PC-3 (cell line): ENCODE measurements at regions not wholly inside any gene's neighbourhood (a gene's known extent, or its start where the extent isn't known, plus 50 kb on each side); places are given as distances from the start of the nearest gene placed in this dataset.

Experiments
- ATAC-seq: fragments of 200-7000 bp; cut with Tn5 transposase; 2 replicates; pipeline ENCODE4 v1.9.1; 2020; ENCODE audit warnings: mild to moderate bottlenecking, moderate library complexity
- BruUV-seq: library from RNA; stranded (reverse); fragments of 400-500 nt; replicated peaks from 2 replicates; lab custom pipeline; 2021; lab: Mats Ljungman, UMichigan
- CTCF ChIA-PET: fragments of 300-600 bp; sonication (Branson Sonifier 250); formaldehyde crosslinking; loops from one replicate; lab custom pipeline; 2022; ENCODE audit warnings: antibody characterized with exemption; lab: Charles Lee
- POLR2A ChIA-PET: fragments of 300-600 bp; sonication (Branson Sonifier 250); formaldehyde crosslinking; loops from one replicate; lab custom pipeline; 2022; ENCODE audit warnings: antibody characterized with exemption; ENCODE audit not compliant: unreplicated experiment; lab: Charles Lee
- DNase-seq: peaks from one replicate; pipeline ENCODE4 v3.0.0-alpha.2; 2015
- H2AFZ ChIP-seq: fragments of 300-600 bp; sonication (generic); 2 replicates; pipeline ENCODE4 v1.6.0; 2016; ENCODE audit warnings: antibody characterized with exemption, low read length
- H3F3A ChIP-seq: fragments of 300-600 bp; sonication (generic); one replicate; pipeline ENCODE4 v1.6.0; 2017; ENCODE audit warnings: antibody characterized with exemption, low read length, control low read depth, mild to moderate bottlenecking; ENCODE audit not compliant: unreplicated experiment
- H3K27ac ChIP-seq: fragments of 300-600 bp; sonication (generic); 2 replicates; pipeline ENCODE4 v1.5.1; 2016; ENCODE audit warnings: mild to moderate bottlenecking, low read length
- H3K27me3 ChIP-seq: fragments of 300-600 bp; sonication (generic); 2 replicates; pipeline ENCODE4 v1.6.1; 2016; ENCODE audit warnings: low read length, mixed read lengths
- H3K36me3 ChIP-seq: fragments of 300-600 bp; sonication (generic); 2 replicates; pipeline ENCODE4 v1.6.1; 2016; ENCODE audit warnings: low read depth, mixed run types, low read length, mixed read lengths
- H3K4me1 ChIP-seq: fragments of 300-600 bp; sonication (generic); 2 replicates; pipeline ENCODE4 v1.5.1; 2016; ENCODE audit warnings: low read length; ENCODE audit not compliant: insufficient read depth
- H3K4me2 ChIP-seq: fragments of 300-600 bp; sonication (generic); 2 replicates; pipeline ENCODE4 v1.6.0; 2016; ENCODE audit warnings: low read length
- H3K4me3 ChIP-seq: fragments of 300-600 bp; sonication (generic); 2 replicates; pipeline ENCODE4 v1.5.1; 2016; ENCODE audit warnings: mild to moderate bottlenecking, low read length, mixed read lengths
- H3K79me2 ChIP-seq: fragments of 300-600 bp; sonication (generic); 2 replicates; pipeline ENCODE4 v1.6.1; 2017; ENCODE audit warnings: low read length, mixed read lengths
- H3K9ac ChIP-seq: fragments of 300-600 bp; sonication (generic); 2 replicates; pipeline ENCODE4 v1.6.0; 2016; ENCODE audit warnings: mild to moderate bottlenecking, low read length
- H3K9me2 ChIP-seq: fragments of 300-600 bp; sonication (generic); replicated peaks from 2 replicates; pipeline ENCODE4 v1.6.1; 2016; ENCODE audit warnings: mixed run types, low read length, mixed read lengths
- H3K9me3 ChIP-seq: fragments of 300-600 bp; sonication (generic); 2 replicates; pipeline ENCODE4 v1.6.1; 2016; ENCODE audit warnings: low read length, mixed read lengths
- H4K20me1 ChIP-seq: fragments of 300-600 bp; sonication (generic); 2 replicates; pipeline ENCODE4 v1.6.1; 2016; ENCODE audit warnings: low read length, mixed read lengths
- EZH2 ChIP-seq: fragments of 300-600 bp; sonication (generic); IDR thresholded peaks from one replicate; pipeline ENCODE4 v1.6.1; 2017; ENCODE audit warnings: antibody characterized with exemption, mild to moderate bottlenecking, low read length; ENCODE audit not compliant: unreplicated experiment
- EZH2phosphoT487 ChIP-seq: fragments of 300-600 bp; sonication (generic); IDR thresholded peaks from 2 replicates; pipeline ENCODE4 v1.6.1; 2018; ENCODE audit warnings: mild to moderate bottlenecking, antibody characterized with exemption, low read length, borderline replicate concordance
- intact Hi-C: fragments of 100-400 bp; cut with micrococcal nuclease; formaldehyde crosslinking; loops from 2 replicates; pipeline ENCODE4 v1.9.0; 2023
- TF ChIP-seq, protein P1 (sequence below): fragments of 300-600 bp; sonication (generic); conservative IDR thresholded peaks from 2 replicates; pipeline ENCODE4 v1.5.1; 2017; ENCODE audit warnings: antibody characterized with exemption, low read depth, mild to moderate bottlenecking, low read length

GRCh38 chr6:114713690-114714089 is 370.9 kb upstream of the HS3ST5 start:
- Histone ChIP-seq H3K4me3 (no peak overlapping the region), H3K4me1 (no peaks in the 10 kb centered on the region), H3F3A (no peaks in the 10 kb centered on the region), H2AFZ (no peak overlapping the region), H3K9me2 (no peaks in the 10 kb centered on the region), H4K20me1 (no peaks in the 10 kb centered on the region), H3K4me2 (no peak overlapping the region), H3K27me3 (no peaks in the 10 kb centered on the region), H3K27ac (no peak overlapping the region), H3K79me2 (no peaks in the 10 kb centered on the region), H3K9ac (no peak overlapping the region), H3K36me3 (no peaks in the 10 kb centered on the region), H3K9me3 (no peaks in the 10 kb centered on the region)
- CTCF ChIA-PET = no interaction called here
- no peak for TF ChIP-seq EZH2
- TF ChIP-seq, protein P1, sequence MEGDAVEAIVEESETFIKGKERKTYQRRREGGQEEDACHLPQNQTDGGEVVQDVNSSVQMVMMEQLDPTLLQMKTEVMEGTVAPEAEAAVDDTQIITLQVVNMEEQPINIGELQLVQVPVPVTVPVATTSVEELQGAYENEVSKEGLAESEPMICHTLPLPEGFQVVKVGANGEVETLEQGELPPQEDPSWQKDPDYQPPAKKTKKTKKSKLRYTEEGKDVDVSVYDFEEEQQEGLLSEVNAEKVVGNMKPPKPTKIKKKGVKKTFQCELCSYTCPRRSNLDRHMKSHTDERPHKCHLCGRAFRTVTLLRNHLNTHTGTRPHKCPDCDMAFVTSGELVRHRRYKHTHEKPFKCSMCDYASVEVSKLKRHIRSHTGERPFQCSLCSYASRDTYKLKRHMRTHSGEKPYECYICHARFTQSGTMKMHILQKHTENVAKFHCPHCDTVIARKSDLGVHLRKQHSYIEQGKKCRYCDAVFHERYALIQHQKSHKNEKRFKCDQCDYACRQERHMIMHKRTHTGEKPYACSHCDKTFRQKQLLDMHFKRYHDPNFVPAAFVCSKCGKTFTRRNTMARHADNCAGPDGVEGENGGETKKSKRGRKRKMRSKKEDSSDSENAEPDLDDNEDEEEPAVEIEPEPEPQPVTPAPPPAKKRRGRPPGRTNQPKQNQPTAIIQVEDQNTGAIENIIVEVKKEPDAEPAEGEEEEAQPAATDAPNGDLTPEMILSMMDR = no peak
- TF ChIP-seq EZH2phosphoT487 = no peak
- no TSS peak for BruUV-seq
- ATAC-seq (no peak), DNase-seq (no peak)
- intact Hi-C loops = no loop called here
- POLR2A ChIA-PET = no interaction called here

DNA sequence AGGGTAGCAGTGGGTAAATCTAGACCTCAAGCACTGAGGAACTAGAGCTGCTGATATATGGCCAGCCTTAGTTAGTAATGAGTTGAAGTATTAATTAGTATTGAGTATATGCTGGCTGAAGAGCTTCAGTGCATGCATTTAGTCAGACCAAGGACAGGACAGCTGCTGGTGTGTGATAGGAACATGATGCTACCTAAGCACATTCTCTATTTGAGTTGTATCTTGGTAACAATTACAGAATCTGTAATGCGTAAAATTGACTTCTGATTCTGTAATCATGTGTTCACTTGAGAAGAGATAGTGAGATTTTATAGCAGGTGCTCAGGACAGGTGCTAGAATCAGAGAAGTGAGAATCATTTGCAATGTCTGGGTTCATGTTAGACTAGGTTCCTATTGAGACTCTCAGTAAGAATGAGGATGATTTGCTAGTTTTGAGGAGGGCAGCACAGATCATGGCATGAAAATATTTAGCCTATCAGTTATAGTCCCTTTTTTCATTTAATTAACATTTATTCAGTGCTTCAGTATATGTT is 369.4 kb upstream of the HS3ST5 start:
- CTCF ChIA-PET = no interaction called here
- Histone ChIP-seq H3K4me2 (no peak overlapping the region), H3K27me3 (no peaks in the 10 kb centered on the region), H4K20me1 (no peaks in the 10 kb centered on the region), H2AFZ (no peak overlapping the region), H3K4me1 (no peaks in the 10 kb centered on the region), H3K27ac (no peak overlapping the region), H3K4me3 (no peak overlapping the region), H3K36me3 (no peaks in the 10 kb centered on the region), H3F3A (no peaks in the 10 kb centered on the region), H3K9me3 (no peaks in the 10 kb centered on the region), H3K9me2 (no peaks in the 10 kb centered on the region), H3K79me2 (no peaks in the 10 kb centered on the region), H3K9ac (no peak overlapping the region)
- POLR2A ChIA-PET = no interaction called here
- TF ChIP-seq, protein P1 = no peak
- TF ChIP-seq EZH2 (no peak), EZH2phosphoT487 (no peak)
- BruUV-seq = no TSS peak
- DNase-seq (no peak), ATAC-seq (no peak)
- intact Hi-C loops = no loop called here

- H3F3A ChIP-seq = no peaks in the 10 kb centered on the region
- H4K20me1 ChIP-seq = no peaks in the 10 kb centered on the region
- no peak for ATAC-seq
- TF ChIP-seq, protein P1 = no peak
- TF ChIP-seq EZH2phosphoT487 (no peak), EZH2 (no peak)
- no peak overlapping the region for H3K9ac ChIP-seq
- no peaks in the 10 kb centered on the region for H3K4me1 ChIP-seq
- no peak overlapping the region for H3K27ac ChIP-seq
- intact Hi-C loops = no loop called here
- DNase-seq = no peak
- H3K4me3 ChIP-seq = no peak overlapping the region
- no peaks in the 10 kb centered on the region for H3K9me3 ChIP-seq
- BruUV-seq = no TSS peak
- no peak overlapping the region for H2AFZ ChIP-seq
- H3K36me3 ChIP-seq = no peaks in the 10 kb centered on the region
- no peaks in the 10 kb centered on the region for H3K79me2 ChIP-seq
- H3K4me2 ChIP-seq = no peak overlapping the region
- no peaks in the 10 kb centered on the region for H3K9me2 ChIP-seq
- no peaks in the 10 kb centered on the region for H3K27me3 ChIP-seq
- ChIA-PET CTCF (no interaction called here), POLR2A (no interaction called here)
Measured at GRCh38 chr6:114707081-114707620, 364.3 kb upstream of the HS3ST5 start.
